Gastroesophageal sphincter (tissue), 3 donors: ENCODE measurements at regions not wholly inside any gene's neighbourhood (a gene's known extent, or its start where the extent isn't known, plus 50 kb on each side); places are given as distances from the start of the nearest gene placed in this dataset.

Experiments used
- EP300 ChIP-seq: sonication (generic); formaldehyde crosslinking; IDR thresholded peaks from one replicate; pipeline ENCODE4 v1.6.1; 2017; ENCODE audit warnings: antibody characterized with exemption, mild to moderate bottlenecking
- POLR2AphosphoS5 ChIP-seq: sonication (generic); formaldehyde crosslinking; IDR thresholded peaks from one replicate; pipeline ENCODE4 v1.6.1; 2017; ENCODE audit warnings: antibody characterized with exemption
- TF ChIP-seq, protein P1 (sequence below), 4 experiments: fragments of 200-600 bp in 2 of 4; fragments of 450-650 bp in 2 of 4; sonication (generic) in 1 of 4; IDR thresholded peaks; one replicate each; pipeline ENCODE4 v1.5.1; 2017 to 2019; ENCODE audit warnings: antibody characterized with exemption in 4 of 4, mild to moderate bottlenecking in 2 of 4, moderate library complexity in 2 of 4

- TF ChIP-seq, protein P1, sequence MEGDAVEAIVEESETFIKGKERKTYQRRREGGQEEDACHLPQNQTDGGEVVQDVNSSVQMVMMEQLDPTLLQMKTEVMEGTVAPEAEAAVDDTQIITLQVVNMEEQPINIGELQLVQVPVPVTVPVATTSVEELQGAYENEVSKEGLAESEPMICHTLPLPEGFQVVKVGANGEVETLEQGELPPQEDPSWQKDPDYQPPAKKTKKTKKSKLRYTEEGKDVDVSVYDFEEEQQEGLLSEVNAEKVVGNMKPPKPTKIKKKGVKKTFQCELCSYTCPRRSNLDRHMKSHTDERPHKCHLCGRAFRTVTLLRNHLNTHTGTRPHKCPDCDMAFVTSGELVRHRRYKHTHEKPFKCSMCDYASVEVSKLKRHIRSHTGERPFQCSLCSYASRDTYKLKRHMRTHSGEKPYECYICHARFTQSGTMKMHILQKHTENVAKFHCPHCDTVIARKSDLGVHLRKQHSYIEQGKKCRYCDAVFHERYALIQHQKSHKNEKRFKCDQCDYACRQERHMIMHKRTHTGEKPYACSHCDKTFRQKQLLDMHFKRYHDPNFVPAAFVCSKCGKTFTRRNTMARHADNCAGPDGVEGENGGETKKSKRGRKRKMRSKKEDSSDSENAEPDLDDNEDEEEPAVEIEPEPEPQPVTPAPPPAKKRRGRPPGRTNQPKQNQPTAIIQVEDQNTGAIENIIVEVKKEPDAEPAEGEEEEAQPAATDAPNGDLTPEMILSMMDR (IDR thresholded peaks at IDR 0.05): no peak
- TF ChIP-seq POLR2AphosphoS5 (no peak), EP300 (no peak)
These were observed 652.2 kb upstream of the RGMB start for GRCh38 chr5:98121036-98121936.
